ENCODE measurements at regions not wholly inside any gene's neighbourhood (a gene's known extent, or its start where the extent isn't known, plus 50 kb on each side); places are given as distances from the start of the nearest gene placed in this dataset.
"Not testable (repeated sequence)": the region's sequence is repeated elsewhere in the genome, so short reads cannot be mapped to it uniquely, and the experiment has no call there.

DNA sequence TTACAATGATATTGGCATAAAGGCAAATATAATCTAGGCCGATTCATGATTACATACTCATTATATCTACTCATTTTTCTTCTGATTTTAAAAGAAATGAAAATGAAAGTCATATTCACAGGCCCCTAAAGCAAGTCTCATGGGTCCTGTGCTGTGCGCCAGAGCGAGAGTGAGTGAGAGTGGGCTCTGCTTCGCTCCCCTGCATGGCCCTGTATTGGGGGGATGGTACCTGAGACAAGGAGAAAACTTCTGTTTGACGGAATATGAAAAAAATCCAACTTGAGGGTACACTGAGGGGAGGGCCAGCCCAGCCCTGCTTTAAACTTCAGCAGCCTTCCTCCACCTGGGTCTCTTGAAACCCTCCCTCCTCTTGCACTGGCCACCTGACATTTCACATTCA, 81.4 kb upstream of the RGPD5 start:
- TF ChIP-seq, protein P1, sequence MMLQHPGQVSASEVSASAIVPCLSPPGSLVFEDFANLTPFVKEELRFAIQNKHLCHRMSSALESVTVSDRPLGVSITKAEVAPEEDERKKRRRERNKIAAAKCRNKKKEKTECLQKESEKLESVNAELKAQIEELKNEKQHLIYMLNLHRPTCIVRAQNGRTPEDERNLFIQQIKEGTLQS (CRISPR knock-in tag; conservative IDR thresholded peaks at IDR 0.05), result no peak
- TF ChIP-seq, protein P2, sequence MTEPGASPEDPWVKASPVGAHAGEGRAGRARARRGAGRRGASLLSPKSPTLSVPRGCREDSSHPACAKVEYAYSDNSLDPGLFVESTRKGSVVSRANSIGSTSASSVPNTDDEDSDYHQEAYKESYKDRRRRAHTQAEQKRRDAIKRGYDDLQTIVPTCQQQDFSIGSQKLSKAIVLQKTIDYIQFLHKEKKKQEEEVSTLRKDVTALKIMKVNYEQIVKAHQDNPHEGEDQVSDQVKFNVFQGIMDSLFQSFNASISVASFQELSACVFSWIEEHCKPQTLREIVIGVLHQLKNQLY (CRISPR knock-in tag; IDR thresholded peaks at IDR 0.05), result no peak
- TF ChIP-seq CREM (CRISPR knock-in tag; IDR thresholded peaks at IDR 0.05), result no peak
- TF ChIP-seq, protein P3, sequence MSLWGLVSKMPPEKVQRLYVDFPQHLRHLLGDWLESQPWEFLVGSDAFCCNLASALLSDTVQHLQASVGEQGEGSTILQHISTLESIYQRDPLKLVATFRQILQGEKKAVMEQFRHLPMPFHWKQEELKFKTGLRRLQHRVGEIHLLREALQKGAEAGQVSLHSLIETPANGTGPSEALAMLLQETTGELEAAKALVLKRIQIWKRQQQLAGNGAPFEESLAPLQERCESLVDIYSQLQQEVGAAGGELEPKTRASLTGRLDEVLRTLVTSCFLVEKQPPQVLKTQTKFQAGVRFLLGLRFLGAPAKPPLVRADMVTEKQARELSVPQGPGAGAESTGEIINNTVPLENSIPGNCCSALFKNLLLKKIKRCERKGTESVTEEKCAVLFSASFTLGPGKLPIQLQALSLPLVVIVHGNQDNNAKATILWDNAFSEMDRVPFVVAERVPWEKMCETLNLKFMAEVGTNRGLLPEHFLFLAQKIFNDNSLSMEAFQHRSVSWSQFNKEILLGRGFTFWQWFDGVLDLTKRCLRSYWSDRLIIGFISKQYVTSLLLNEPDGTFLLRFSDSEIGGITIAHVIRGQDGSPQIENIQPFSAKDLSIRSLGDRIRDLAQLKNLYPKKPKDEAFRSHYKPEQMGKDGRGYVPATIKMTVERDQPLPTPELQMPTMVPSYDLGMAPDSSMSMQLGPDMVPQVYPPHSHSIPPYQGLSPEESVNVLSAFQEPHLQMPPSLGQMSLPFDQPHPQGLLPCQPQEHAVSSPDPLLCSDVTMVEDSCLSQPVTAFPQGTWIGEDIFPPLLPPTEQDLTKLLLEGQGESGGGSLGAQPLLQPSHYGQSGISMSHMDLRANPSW (CRISPR knock-in tag; conservative IDR thresholded peaks at IDR 0.05; ENCODE audit: low read depth), result no peak
- TF ChIP-seq ZNF416 (CRISPR knock-in tag; IDR thresholded peaks at IDR 0.05), result no peak
- TF ChIP-seq, protein P4, sequence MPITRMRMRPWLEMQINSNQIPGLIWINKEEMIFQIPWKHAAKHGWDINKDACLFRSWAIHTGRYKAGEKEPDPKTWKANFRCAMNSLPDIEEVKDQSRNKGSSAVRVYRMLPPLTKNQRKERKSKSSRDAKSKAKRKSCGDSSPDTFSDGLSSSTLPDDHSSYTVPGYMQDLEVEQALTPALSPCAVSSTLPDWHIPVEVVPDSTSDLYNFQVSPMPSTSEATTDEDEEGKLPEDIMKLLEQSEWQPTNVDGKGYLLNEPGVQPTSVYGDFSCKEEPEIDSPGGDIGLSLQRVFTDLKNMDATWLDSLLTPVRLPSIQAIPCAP (CRISPR knock-in tag; IDR thresholded peaks at IDR 0.05), result no peak
- POLR2A ChIA-PET, result no interaction called here
- Mint-ChIP-seq H3K27me3 (ENCODE audit: low read depth) (no peaks in the 10 kb centered on the region), H3K4me3 (no peak overlapping the region), H3K9me3 (peaks cover under 1% of the 10 kb centered on the region; the same call in 1 of the 2 replicates), H3K27ac (no peak overlapping the region), H3K36me3 (0 out of 2 replicates have a peak, but pooled peaks cover under 1% of the 10 kb centered on the region), H3K4me1 (no peaks in the 10 kb centered on the region)
- DNase-seq (ENCODE audit: low spot score) (no peak), ATAC-seq (no peak)
- CTCF ChIA-PET, result interaction anchor here (4.7 kb wide), 1 partner anchor 166 kb away, joined by 60 read pairs; no protein-coding TSS in a partner anchor

DNA sequence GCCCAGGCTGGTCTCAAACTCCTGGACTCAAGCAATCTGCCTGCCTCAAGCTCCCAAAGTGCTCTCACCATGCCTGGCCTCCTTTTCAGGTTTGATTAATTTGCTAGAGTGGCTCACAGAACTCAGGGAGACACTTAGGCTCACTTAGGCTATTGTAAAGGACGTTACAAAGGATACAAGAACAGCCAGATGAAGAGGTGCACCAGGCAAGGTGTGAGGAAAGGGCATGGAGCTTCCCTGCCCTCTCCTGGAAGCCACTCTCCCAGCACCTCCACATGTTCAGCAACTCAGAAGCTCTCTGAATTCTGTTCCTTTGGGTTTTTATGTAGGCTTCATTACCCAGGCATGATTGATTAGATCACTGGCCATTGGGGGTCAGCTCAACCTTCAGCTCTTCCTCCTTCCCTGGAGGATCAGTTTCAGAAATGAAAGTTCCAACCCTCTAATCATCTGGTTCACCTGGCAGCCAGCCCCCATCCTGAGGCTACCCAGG, 78.7 kb upstream of the RGPD5 start:
- peaks cover 9% of the 10 kb centered on the region for H3K9me3 Mint-ChIP-seq
- TF ChIP-seq GABPB1 (CRISPR knock-in tag; IDR thresholded peaks at IDR 0.05) (0 out of 2 replicates have a peak, but pooled peaks have one; percentile 27), TEAD1 (CRISPR knock-in tag; IDR thresholded peaks at IDR 0.05) (no peak), NFE2L1 (CRISPR knock-in tag; IDR thresholded peaks at IDR 0.05) (no peak), IRF2 (CRISPR knock-in tag; IDR thresholded peaks at IDR 0.05; ENCODE audit: borderline replicate concordance, low read depth) (no peak)
- TF ChIP-seq, protein P5, sequence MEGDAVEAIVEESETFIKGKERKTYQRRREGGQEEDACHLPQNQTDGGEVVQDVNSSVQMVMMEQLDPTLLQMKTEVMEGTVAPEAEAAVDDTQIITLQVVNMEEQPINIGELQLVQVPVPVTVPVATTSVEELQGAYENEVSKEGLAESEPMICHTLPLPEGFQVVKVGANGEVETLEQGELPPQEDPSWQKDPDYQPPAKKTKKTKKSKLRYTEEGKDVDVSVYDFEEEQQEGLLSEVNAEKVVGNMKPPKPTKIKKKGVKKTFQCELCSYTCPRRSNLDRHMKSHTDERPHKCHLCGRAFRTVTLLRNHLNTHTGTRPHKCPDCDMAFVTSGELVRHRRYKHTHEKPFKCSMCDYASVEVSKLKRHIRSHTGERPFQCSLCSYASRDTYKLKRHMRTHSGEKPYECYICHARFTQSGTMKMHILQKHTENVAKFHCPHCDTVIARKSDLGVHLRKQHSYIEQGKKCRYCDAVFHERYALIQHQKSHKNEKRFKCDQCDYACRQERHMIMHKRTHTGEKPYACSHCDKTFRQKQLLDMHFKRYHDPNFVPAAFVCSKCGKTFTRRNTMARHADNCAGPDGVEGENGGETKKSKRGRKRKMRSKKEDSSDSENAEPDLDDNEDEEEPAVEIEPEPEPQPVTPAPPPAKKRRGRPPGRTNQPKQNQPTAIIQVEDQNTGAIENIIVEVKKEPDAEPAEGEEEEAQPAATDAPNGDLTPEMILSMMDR (IDR thresholded peaks at IDR 0.05), result no peak
- TF ChIP-seq, protein P6, sequence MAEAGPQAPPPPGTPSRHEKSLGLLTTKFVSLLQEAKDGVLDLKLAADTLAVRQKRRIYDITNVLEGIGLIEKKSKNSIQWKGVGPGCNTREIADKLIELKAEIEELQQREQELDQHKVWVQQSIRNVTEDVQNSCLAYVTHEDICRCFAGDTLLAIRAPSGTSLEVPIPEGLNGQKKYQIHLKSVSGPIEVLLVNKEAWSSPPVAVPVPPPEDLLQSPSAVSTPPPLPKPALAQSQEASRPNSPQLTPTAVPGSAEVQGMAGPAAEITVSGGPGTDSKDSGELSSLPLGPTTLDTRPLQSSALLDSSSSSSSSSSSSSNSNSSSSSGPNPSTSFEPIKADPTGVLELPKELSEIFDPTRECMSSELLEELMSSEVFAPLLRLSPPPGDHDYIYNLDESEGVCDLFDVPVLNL (CRISPR knock-in tag; IDR thresholded peaks at IDR 0.05; ENCODE audit: borderline replicate concordance, low read depth), result no peak
- TF ChIP-seq, protein P7, sequence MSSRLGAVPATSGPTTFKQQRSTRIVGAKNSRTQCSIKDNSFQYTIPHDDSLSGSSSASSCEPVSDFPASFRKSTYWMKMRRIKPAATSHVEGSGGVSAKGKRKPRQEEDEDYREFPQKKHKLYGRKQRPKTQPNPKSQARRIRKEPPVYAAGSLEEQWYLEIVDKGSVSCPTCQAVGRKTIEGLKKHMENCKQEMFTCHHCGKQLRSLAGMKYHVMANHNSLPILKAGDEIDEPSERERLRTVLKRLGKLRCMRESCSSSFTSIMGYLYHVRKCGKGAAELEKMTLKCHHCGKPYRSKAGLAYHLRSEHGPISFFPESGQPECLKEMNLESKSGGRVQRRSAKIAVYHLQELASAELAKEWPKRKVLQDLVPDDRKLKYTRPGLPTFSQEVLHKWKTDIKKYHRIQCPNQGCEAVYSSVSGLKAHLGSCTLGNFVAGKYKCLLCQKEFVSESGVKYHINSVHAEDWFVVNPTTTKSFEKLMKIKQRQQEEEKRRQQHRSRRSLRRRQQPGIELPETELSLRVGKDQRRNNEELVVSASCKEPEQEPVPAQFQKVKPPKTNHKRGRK (CRISPR knock-in tag; IDR thresholded peaks at IDR 0.05; ENCODE audit: borderline replicate concordance), result no peak
- ChIA-PET POLR2A (no interaction called here), CTCF (interaction anchor here (0.6 to 4.7 kb wide), 6 partner anchors 101 to 198 kb away, joined by 3 to 60 read pairs (median 4); partner anchors contain the start of genes SEPTIN10 and SOWAHC)
- no peak overlapping the region for H3K4me3 Mint-ChIP-seq
- DNase-seq (ENCODE audit: low spot score) (peak; percentile 25), ATAC-seq (peak; percentile 75)
- H3K27ac Mint-ChIP-seq, result no peak overlapping the region
- peaks cover 7% of the 10 kb centered on the region for H3K36me3 Mint-ChIP-seq
- peaks cover 1% of the 10 kb centered on the region; the same call in 1 of the 2 replicates for H3K4me1 Mint-ChIP-seq
- no peaks in the 10 kb centered on the region for H3K27me3 Mint-ChIP-seq (ENCODE audit: low read depth)

DNA sequence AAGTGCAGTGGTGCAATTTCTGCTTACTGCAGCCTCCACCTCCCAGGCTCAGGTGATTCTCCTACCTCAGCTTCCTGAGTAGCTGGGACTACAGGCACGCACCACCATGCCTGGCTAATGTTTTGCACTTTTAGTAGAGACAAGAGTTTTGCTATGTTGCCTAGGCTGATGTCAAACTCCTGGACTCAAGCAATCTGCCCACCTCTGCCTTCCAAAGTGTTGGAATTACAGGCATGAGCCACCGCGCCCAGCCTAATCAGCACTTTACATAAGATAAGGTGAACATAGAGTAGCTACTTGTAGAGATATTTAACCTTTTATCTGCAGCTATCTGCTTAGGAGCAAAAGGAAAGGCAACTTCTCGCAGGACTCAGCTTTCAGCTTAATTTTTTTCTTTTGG, 77.5 kb upstream of the RGPD5 start:
- H3K27me3 Mint-ChIP-seq (ENCODE audit: low read depth); H3K9me3 Mint-ChIP-seq; H3K4me1 Mint-ChIP-seq; DNase-seq (ENCODE audit: low spot score); H3K27ac Mint-ChIP-seq; ATAC-seq; POLR2A ChIA-PET; H3K4me3 Mint-ChIP-seq; H3K36me3 Mint-ChIP-seq: not testable (repeated sequence)
- CTCF ChIA-PET, result interaction anchor here (1.8 to 4.7 kb wide), 2 partner anchors 102 to 170 kb away, joined by 5 to 60 read pairs; partner anchors contain the start of genes SEPTIN10 and SOWAHC
